Neural crest cell (in vitro differentiated cells): ENCODE measurements at regions not wholly inside any gene's neighbourhood (a gene's known extent, or its start where the extent isn't known, plus 50 kb on each side); places are given as distances from the start of the nearest gene placed in this dataset.

ENCODE experiments used
- DNase-seq: peaks from one replicate; pipeline ENCODE4 v3.0.0; 2021; ENCODE audit warnings: low read depth, mixed read lengths, low spot score
- H3K27ac Mint-ChIP-seq: one replicate; pipeline ENCODE4 v1.8.0; 2021; ENCODE audit warnings: mild to moderate bottlenecking, mixed read lengths; ENCODE audit not compliant: unreplicated experiment
- H3K27me3 Mint-ChIP-seq: 2 replicates; pipeline ENCODE4 v1.8.0; 2021; ENCODE audit warnings: low read depth, mild to moderate bottlenecking, mixed read lengths
- H3K36me3 Mint-ChIP-seq: 2 replicates; pipeline ENCODE4 v1.8.0; 2021; ENCODE audit warnings: low read depth, mild to moderate bottlenecking, mixed read lengths
- H3K4me1 Mint-ChIP-seq: 2 replicates; pipeline ENCODE4 v1.8.0; 2021; ENCODE audit warnings: mixed read lengths
- H3K4me3 Mint-ChIP-seq: one replicate; pipeline ENCODE4 v1.8.0; 2021; ENCODE audit warnings: mild to moderate bottlenecking, mixed read lengths
- H3K9me3 Mint-ChIP-seq: 2 replicates; pipeline ENCODE4 v1.8.0; 2021; ENCODE audit warnings: mixed read lengths
- CTCF ChIP-seq: fragments of 200-600 bp; sonication (generic); conservative IDR thresholded peaks from 2 replicates; pipeline ENCODE4 v1.5.0; 2021; ENCODE audit warnings: antibody characterized with exemption, mild to moderate bottlenecking

DNA sequence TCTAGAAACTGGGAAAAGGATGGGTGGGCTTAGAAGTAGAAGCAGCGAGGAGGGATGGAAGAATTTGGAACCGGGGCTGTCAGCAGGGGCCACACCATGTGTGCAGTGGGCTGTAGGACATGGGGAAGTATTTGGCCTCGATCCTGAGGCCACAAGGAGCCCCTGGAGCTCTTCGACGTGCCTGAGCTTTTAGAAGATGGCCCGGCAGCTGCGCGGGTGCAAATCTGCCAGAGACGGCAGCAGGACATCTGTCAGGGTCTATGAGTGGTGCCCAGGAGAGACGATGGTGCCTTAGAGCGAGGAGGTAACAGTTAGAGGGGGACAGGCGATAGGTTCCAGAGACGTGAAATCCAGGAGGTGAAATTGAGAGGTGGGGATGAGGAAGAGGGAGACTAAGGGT is 321.1 kb downstream of the UACA start:
- DNase-seq, result no peak
- no peak for TF ChIP-seq CTCF
- no peak overlapping the region for H3K27ac Mint-ChIP-seq

DNA sequence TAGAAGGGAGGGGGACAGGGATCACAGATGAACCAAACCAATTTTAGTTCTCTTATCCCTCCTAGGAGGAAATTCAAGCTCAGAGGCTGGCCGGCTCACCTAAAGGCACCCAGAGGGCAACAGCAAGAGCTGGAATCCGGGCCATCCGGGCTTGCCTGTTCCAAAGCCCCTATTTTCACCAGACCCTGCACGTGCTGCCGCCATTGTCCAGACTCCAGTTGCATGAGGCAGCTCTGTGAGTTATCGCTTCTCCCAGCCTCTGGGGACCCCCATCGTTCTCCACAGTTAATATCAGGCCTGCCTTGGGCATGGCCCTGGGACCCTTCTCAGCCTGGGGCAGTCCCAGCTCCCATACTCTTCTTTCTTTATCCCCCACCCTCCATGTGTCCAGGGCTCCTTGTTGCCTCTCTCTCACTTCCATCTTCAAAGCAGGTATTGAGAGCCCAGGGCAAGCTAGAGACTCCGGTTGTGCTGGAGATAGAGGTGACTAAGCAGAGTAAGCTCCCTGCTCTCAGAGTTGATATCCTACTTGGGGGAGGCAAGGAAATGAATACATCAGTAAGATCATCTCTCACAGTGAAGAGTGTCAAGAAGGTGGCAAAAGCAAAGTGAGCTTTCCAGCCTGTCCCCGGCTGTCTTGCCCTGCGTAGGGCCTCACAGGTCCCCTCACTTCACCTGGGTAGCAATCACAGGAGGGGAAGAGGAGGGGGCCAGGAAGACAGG is 322.8 kb downstream of the UACA start:
- Mint-ChIP-seq H3K4me3 (no peak overlapping the region), H3K36me3 (no peaks in the 10 kb centered on the region), H3K4me1 (peaks cover 11% of the 10 kb centered on the region), H3K27me3 (peaks cover 19% of the 10 kb centered on the region), H3K9me3 (no peaks in the 10 kb centered on the region), H3K27ac (no peak overlapping the region)
- no peak for TF ChIP-seq CTCF
- no peak for DNase-seq

More for the DNA sequence above, 321.1 kb downstream of the UACA start:
- Mint-ChIP-seq H3K4me3 (no peak overlapping the region), H3K27me3 (peaks cover 21% of the 10 kb centered on the region), H3K4me1 (peaks cover 4% of the 10 kb centered on the region), H3K9me3 (no peaks in the 10 kb centered on the region), H3K36me3 (no peaks in the 10 kb centered on the region)

DNA sequence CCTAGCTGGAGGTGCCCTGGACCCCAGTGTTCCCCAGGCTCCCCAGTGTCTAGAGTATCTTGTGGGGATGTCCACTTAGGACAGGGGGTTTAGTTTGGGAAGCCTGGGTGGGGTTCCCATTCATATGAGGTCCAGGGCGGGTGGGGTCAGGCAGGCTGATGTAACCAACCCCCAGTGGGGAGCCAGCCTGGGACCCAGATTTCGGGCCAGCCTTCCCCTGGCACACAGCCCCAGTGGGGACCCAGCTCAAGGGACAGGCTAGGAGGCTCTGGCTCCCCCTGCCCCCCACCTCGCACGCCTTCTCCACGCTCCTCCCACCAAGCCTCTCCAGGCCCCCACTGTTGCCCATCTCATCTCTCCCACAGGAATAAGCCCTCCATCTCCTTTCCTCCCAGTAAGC is 323.5 kb downstream of the UACA start:
- Mint-ChIP-seq H3K27ac (no peak overlapping the region), H3K9me3 (no peaks in the 10 kb centered on the region), H3K36me3 (no peaks in the 10 kb centered on the region), H3K4me1 (peaks cover 16% of the 10 kb centered on the region), H3K27me3 (peaks cover 19% of the 10 kb centered on the region), H3K4me3 (no peak overlapping the region)
- no peak for TF ChIP-seq CTCF
- DNase-seq, result no peak

DNA sequence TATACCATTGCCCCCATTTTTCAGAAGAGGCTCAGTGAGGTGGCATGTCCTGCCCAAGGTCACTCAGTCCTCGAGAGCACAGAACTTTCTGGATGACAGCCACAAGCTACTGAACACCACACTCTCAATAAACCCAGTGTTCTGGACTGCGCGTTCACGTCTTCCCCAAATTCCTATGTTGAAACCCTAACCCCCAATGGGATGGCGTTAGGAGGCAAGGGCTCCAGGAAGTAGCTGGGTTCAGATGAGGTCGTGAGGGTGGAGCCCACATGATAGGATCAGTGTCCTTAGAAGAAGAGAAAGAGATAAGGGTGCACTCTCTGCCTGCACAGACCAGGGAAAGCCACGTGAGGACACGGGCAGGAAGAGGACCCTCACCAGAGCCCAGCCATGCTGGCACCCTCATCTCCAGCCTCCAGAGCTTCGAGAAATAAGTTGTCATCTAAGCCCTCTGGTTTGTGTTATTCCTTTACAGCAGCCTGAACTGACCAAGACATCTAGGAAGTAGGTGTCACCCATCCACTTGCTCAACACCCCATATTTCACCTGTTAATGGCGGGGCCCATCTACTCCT is 324.0 kb downstream of the UACA start:
- TF ChIP-seq CTCF, result no peak
- H3K27me3 Mint-ChIP-seq, result peaks cover 19% of the 10 kb centered on the region
- H3K36me3 Mint-ChIP-seq, result no peaks in the 10 kb centered on the region
- no peak overlapping the region for H3K4me3 Mint-ChIP-seq
- H3K9me3 Mint-ChIP-seq, result no peaks in the 10 kb centered on the region
- no peak for DNase-seq
- no peak overlapping the region for H3K27ac Mint-ChIP-seq
- H3K4me1 Mint-ChIP-seq, result peaks cover 21% of the 10 kb centered on the region

DNA sequence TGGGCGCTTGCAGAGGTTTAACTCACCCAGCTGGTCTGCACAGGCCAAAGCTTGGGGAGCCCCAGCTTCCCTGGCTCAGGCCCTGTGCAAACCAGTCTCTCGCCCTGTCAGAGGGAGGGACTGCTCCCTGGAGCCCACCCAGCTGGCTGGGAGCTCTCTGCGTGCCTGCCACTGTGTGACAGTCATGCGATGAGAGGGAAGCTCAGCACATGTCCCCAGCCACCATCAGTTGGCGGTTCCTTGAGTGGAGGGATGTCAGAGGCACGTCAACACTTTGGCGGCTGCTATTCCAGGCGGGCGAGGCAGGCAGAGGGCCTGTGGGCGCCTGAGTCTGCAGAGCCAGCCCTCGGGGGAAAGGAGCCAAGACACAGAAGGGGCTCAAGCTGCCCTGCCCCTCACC is 324.6 kb downstream of the UACA start:
- Mint-ChIP-seq H3K27ac (no peak overlapping the region), H3K36me3 (no peaks in the 10 kb centered on the region), H3K9me3 (no peaks in the 10 kb centered on the region), H3K4me1 (peaks cover 27% of the 10 kb centered on the region), H3K4me3 (no peak overlapping the region), H3K27me3 (peaks cover 17% of the 10 kb centered on the region)
- no peak for TF ChIP-seq CTCF
- no peak for DNase-seq
